Fibroblast of skin of right biceps (primary cell): ENCODE measurements at regions not wholly inside any gene's neighbourhood (a gene's known extent, or its start where the extent isn't known, plus 50 kb on each side); places are given as distances from the start of the nearest gene placed in this dataset.

Experiments used
- DNase-seq: peaks from one replicate; pipeline ENCODE4 v3.0.0-alpha.2; 2013

DNA sequence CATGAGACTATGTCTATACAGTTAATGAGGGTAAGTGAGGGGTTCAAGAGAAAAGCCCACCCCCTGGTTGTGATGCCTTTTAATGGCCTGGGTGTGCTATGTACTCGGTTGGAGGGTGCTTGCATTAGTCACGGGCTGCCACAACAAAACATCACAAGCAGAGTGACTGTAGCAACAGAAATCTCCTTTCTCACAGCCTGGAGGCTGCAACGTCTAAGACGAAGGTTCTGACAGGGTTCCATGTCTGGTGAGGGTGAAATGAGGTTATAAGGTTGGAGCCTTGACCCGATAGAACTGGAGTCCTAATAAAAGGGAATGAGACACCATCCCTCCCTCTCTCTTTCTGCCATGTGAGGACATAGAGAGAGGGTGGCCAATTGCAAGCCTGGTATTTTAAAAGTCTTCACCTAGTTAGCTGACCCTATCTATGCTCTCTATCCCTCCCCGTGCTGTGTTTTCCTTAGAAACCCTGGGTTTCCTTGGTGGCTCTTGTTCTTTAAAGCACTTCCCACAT lies 126.0 kb upstream of the GDF10 start:
- no peak for DNase-seq

DNA sequence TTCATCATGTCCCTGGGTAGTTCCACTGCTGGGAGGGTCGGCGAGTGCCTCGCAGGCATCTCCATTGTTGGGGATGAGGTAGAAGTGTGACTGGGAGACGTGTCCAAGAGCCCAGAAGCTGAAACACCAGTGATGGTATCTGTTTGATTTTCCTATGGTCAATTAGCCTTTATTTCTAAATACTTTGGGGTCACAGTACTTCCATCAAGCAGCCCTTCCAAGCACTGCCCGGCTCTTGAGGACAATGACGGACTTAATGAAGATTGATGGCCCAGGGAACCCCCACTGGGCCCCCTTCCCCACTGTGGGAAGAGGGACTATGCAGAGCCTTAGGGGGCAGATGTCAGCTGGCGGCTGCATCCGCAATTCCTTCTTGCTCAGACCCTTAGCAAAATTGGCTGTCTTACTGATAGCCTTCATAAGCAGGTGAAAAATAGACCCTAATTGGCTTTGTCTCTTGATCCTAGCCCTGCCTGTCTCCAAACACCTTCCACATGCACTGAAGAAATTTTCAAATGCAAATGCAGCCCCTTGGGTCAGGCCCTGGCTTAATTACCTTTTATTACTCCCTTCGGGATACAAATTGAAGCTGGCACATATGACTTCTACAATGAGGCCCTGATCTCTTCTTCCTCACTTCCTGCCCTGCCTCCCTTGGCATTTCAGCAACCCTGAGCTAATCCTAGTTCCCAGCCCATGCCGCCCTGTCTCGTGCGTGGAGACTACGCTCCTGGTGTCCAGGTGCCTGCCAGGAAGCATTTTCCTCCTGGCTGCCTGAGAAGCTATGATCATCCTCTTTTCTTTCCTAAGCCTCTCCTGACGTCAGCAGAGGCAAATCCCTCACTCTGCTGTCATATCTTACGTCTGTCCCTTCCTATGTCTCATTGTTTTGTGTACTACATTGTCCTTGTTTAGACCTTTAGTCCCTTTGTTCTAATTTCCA lies 124.5 kb upstream of the GDF10 start:
- no peak for DNase-seq

GRCh38 chr10:47176206-47176902 lies 123.6 kb upstream of the GDF10 start:
- DNase-seq = no peak

DNA sequence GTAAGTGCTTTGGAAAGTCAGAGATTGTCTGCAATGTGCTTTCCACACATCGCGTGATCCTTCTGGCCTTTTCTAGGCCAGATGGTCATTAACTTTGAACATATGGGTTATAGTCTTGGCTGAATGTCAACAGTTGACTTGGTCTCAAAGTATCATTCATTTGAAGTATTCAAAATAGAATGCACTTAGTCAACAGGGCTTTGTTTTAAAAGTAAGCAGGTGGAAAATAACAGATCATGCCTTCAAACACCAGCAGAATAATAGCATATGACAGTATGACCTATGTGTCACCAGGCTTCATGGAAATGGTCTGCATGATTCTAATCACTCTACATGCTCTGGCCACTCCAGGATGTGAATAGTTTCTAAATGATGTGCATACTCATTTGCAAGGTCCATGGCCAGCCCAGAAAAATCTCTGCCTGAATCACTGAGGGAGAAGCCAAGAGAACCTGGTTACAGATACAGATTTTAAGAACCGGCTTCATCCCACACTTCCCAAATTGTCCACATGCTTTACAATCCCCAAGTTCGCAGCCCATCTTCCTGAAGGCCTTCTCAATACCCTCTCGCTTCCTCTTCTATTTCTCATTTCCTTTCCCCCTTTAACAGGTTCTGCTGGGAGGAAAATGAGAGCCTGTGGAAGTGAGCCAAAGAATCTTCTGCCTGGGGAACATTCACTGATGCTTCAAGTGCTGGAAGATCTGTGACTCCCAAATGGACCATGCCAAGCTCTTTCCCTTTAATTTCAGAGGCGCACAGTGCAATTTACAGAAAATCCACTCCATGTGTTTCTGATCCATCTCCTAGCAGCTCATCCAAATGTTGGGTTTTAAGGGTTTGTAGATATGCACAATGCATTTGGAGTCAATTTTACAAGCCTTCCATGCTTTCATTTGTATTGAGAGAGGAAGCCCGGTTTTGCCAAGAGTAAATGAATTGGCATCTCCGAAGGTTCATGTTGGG lies 122.8 kb upstream of the GDF10 start:
- peak; percentile 66 for DNase-seq

GRCh38 chr10:47178537-47179290 lies 121.3 kb upstream of the GDF10 start:
- DNase-seq = no peak

- DNase-seq = no peak
Measured at GRCh38 chr10:47179291-47179647, 120.7 kb upstream of the GDF10 start.

GRCh38 chr10:47181052-47181849 lies 118.7 kb upstream of the GDF10 start:
- no peak for DNase-seq

GRCh38 chr10:47182934-47183703 lies 116.9 kb upstream of the GDF10 start:
- DNase-seq = no peak

- DNase-seq = no peak
Measured at GRCh38 chr10:47183704-47184041, 116.3 kb upstream of the GDF10 start.

DNA sequence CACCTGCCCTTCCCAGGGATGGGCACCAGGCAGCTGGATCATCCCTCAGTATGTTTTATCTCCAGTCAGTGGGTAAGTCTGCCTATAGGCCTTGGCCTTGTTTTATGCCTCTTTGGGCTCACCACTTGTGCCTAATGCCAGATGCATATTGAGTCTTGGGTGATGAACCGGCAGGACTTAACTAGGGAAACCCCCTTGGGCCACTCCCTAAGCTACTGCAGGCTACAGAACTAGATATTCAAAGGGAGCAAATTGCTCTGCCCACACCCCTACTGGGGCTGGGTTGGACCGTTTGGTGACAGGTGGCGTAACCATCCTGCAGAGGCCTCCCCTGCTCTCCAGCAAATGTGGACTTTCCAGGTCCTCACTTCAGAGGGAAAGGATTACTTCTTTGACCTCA lies 115.7 kb upstream of the GDF10 start:
- no peak for DNase-seq

- DNase-seq = no peak
Measured at GRCh38 chr10:47184724-47185330, 115.2 kb upstream of the GDF10 start.

GRCh38 chr10:47186941-47187340 lies 113.1 kb upstream of the GDF10 start:
- no peak for DNase-seq

DNA sequence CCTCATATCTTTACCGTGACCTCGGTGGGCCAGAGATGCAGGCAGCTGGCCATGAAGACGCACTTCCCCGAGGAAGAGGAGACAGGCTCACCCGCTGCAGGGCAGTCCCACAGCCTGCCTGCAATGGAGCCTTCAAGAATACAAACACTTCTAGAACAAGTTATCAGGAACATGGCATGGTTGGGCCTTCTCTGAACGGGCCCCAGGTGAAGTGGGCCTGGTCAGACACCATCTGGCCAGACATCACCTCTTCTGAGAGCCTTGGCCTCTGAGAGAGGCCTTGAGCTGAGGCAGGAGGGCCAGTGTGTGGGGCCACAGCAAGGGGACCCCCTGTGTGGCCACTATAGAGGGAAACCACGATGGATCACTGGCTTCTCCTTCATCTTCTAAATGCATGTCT lies 112.4 kb upstream of the GDF10 start:
- DNase-seq = no peak

DNA sequence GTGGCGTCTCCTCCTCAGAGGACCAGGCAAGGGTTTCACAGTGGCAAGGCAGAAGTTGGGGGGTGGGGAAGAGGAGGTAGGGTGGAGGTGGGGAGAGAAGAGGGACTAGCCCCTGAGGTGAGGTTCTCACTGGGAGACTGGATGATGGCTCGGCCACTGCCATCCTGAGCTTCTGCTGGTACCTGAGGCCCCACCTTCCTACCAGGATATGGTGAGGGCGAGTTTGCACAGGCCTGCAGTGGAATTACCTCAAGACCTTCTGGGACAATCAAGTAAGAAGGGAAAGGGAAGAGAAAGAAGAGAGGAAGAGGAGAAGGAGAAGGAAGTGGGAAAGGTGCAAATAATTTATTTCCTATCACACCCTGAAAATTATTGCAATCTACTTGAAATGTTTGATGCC lies 111.8 kb upstream of the GDF10 start:
- no peak for DNase-seq

- no peak for DNase-seq
Measured at GRCh38 chr10:47189802-47190201, 110.2 kb upstream of the GDF10 start.

- DNase-seq = no peak
Measured at GRCh38 chr10:47190301-47190700, 109.7 kb upstream of the GDF10 start.

DNA sequence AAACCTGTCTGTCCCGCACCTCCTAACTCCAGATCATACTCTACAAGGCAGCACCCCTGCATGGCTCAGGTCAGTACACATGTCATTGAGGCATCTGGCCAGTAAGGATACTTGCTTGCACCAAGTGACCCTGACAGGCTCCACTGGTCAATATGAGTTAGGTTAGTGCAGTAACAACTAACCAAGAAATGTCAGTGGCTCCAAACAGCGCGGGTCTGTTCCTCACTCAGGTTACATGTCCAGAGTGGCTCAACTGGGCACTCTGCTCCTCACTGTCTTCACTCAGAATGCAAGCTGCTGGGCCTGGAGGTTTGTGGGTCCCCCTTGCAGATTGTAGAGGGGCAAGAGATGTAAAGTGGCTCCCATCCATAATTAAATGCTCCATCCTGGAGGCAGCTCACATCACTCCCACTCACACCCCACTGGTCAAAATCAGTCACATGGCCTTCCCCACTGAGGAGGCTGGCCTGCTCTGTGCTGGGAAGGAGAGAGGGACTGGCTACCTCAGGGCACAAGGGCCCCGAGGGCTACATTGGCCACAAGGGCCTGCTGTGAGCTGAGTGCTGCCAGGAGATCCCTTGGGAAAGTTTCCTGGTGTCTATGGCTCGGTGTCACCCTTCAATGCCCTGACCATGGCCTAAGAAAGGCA lies 109.1 kb upstream of the GDF10 start:
- DNase-seq = no peak

DNA sequence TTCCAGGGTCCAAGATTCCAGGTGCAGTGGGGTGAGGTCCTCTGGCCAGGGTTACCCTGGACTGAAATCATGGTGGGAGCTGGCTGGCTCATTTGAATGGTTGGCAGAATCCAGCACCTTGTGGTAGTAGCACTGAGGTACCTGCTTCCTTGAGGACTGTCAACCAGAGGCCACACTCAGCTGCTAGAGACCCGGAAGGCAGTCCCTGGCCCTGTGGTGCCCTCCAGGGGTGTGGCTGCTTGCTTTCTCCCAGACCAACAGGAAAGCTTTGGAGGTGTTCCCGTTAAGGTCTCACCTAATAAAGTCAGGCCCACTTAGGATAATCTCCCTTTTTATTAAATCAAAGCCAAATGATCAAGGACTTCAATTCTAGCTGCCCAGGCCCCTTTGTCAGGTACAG lies 107.7 kb upstream of the GDF10 start:
- DNase-seq = no peak

DNA sequence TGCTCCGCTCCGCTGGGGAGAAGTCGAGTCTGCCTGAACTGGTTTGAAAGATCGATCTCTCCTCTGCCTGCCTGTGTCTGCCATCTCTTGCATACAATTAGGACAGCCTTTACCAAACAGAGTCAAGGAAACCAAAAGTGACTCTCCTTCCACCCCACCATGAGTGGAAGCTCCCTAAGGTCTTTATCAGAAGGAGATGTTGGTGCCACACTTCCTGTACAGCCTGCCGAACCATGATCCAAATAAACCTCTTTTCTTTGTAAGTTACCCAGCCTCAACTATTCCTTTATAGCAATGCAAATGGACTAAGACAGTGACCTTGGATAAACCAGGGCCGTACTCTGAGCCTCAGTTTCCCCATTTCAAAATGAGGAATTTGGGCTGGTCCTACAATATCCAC lies 106.3 kb upstream of the GDF10 start:
- no peak for DNase-seq
